Suppressor macrophage treated with lipopolysaccharide for 1 hour (primary cell): ENCODE measurements at regions not wholly inside any gene's neighbourhood (a gene's known extent, or its start where the extent isn't known, plus 50 kb on each side); places are given as distances from the start of the nearest gene placed in this dataset.

Experiments
- DNase-seq, 3 donors: peaks; one replicate each; pipeline ENCODE4 v3.0.0-alpha.2; 2020 to 2022

DNA sequence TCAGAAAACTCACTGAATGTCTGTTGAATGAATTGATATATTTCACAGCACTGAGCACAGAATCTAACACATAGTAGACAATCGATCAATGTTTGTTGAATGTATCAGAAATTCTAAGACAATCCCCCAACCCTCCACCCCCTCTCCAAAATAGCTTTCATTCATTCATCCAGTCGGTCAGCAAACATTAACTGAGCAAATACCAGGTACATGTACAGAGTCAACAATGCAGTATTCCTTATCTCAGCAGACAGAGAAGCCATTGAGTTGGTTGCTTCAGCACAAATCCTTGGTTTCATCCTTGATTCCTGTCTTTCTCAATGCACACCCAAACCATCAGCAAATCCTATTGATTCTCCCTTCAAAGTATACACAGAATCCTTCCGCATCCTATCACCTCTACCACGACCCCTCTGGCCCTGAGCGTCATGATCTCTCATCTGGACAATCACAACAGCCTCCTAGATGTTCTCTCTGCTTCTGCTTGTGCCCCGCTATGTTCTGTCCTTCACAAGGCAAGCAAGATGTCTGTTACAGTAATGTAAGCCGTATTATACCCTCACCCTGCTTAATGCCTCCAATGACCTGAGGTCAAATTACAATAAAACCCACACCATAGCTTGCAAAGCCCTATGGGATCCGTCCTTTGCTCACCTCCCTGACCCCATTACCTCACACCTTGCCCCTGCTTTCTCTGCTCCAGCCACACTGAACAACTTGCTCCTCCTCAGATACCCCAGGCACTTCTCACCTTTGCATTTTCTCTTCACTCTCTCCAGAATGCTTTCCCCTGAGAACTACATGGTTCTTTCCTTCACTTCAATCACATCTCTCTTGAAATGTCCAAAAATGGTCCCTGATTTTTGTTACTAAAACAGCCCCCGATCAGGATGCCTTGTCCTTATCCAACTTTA, 738.1 kb upstream of the TBX3 start:
- no peak for DNase-seq

DNA sequence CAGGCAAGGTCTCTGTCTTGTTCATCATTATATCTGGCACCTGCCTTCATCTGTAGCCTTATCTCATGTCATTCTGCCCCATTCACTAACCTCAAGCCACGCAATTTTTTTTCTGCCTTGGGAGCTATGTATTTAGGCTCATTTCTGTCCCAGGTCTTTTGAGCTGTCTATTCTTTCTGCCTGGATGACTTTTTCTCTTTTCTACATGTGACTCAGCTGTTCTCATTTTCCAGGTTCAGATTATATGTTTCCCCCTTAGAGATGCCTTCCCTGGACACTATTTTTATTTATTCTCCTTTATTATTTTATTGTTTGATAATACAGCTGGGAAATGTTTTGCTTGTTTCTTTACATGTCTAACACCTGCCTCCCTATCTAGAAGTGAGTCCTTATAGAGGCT, 737.4 kb upstream of the TBX3 start:
- no peak for DNase-seq

DNA sequence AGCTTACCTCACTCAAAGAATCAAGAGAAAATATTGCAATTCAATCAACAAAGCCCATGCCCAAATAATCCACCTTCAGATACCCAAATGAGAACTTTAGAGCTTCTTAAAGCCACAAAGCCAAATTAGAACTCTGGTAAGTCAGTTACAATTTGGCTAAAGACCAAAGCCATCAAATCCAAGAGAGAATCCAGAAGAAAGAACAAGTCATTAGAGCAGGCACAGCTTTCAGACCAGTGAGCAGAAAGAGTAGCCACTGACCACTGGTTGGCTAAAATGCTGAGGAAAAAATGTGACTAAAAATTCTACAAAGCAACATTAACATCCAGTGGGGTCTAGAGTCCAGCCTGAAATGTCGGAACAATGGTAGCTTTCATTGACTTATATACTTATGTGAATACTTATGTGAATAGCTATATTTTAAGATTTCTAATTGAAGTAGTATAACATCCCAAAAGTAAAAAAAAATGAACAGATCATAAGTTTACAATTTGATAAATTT, 735.2 kb upstream of the TBX3 start:
- no peak for DNase-seq

DNA sequence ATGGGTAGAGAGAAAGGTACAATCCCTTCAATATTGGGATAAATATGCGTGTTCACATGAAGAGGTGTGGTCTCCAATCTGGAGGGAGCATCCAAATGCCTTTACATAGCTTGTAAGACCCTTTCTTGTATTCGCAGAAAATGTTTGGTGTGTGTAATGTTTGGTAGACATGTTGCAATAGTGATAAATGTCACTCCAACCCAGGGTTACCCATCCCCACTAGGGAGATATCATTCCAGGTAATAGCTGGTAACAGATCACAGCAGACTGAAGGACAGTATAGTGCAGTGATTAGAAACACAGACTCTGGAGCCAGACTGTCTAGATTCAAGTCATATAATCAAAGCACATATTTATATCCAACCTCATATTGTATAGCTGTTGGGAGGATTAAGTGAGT, 733.6 kb upstream of the TBX3 start:
- DNase-seq = no peak

DNA sequence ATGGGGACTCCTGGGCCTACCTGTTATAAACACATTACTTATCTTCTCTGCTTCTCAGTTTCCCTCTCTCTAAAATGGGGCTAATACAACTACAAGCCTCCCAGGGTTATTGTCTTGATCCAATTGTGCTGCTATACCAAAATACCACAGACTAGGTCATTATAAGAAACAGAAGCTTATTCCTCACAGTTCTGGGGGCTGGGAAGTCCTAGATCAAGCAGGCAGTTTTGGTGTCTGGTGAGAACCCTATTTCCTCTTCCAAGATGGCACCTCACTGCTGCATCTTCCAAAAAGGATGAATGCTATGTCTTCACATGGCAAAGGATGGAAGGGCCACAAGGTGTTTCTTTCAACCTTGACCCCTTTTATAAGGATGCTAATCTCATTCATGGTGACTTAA, 732.9 kb upstream of the TBX3 start:
- no peak for DNase-seq

DNA sequence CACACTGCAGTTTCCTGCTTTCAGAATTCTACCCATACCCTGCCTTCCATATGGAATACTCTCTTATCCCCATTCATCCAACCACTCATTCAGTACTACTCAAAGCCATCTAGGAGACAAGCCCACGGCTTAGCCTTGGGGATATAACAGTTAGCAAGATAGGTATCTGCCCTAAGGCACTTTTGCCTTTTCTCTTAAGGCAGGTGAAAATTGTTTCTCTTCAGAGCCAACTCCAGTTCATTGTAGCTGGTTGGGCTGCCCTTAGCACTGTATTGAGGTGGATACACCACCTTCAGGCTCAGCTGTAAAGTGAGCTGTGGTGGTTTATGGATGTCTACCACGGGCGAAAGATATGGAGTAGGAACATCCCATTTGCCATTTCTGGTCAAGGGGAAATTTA, 729.7 kb upstream of the TBX3 start:
- no peak for DNase-seq

DNA sequence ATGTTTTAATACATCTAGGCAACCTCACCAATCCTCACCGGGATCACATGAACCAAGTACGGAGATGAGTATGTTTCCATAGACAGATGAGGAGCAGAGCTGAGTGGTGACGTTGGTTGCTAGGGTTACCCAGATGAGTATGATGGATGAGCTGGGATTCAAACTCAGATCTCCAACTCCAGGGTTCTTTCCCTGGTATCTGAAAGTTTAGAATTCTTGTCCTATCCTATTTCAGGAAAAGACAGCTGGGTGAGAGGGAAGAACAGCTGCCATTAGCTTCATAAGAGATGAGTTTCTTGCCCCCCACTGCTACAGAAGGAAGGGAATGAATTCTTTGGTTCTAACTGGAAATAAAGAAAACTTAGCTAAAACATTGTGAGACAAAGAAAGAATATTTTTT, 728.9 kb upstream of the TBX3 start:
- no peak for DNase-seq

DNA sequence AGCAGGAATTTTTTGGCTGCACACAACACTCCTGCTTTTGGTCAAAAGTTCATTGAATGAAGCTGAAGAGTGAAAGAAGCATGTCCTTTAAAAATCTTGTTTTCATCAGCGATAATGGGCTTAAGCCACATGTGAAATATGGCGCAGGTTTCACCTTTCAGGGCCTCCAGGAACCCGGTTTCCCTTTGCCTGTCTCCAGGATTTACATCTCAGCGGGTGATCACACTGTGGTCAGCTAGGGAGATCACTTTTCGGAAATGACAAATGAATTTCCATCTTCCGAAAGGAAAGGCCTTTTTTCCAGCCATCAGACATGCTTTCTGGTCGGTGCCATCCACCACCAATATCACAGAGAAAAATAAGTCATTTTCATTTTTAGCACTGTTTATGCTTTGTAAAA, 727.1 kb upstream of the TBX3 start:
- DNase-seq = no peak

DNA sequence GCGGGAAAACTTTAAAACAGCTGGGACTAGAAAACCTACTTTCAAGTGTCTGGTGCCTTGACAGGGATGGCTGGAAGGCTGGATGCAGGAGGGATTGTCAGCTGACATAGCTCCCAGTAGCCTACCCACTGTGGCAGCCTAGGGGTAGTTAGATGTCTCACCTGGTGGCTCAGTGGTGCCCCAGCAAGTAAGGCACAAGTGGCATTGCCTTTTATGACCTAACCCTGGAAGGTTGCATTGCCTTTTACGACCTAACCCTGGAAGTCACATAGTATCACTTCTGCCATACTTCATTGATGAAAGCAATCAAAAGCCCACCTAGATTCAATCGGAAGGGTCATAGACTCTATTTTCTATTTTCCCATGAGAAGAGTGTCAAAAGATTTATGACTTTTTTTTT, 724.7 kb upstream of the TBX3 start:
- no peak for DNase-seq

DNA sequence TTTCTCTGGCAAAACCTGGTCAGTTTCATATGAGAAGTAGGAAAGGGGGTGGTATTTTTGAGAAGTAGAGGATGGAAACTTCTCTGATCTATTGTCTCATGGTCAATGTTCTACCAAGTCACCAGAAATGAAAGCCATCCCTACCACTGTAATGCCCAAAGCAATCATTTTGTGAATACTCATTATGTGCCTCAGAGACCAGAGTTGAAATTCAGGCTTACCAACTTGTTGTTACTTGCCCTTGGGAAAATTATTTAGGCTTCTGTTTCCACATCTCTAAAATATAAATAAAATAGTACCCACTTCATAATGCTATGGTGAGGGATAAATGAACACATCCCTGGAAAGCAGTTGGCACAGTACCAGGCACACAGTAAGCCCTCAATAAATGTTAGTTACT, 723.7 kb upstream of the TBX3 start:
- no peak for DNase-seq

DNA sequence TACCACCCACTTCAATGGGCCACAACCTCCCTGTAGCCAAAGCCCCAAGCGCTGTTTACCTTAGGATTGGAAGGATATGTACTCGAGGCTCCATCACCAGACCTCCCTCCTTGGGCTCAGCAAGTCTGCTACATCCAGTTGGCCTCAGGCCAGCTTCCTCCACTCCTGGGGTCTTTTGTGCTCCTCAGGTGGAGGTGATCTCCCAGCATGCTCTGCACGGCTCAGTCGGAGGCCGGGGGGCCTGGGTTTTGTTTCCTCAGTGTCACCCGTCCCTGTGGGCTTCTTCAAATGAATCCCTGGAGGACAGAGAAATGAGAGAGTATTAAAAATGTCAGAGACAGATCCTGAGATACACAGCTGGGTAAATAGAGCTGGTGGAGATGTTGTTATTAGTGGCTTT, 723.1 kb upstream of the TBX3 start:
- no peak for DNase-seq

DNA sequence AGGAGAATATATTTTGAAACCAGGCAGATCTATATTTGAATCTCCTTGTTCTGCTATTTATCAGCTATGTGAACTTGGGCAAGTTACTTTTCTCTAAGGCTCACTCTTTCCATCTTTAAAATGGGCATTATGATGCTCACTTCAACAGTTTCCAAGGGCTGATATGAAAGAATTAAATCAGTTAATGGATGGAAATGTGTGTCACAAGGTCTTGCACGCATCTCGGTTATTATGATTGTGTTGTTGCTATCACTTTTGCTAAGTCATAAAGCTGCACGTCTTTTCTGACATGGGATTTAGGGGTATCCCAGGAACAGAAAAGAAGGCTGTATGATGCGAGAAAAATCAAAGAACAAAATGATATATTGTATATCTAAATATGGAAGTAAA, 721.5 kb upstream of the TBX3 start:
- no peak for DNase-seq

DNA sequence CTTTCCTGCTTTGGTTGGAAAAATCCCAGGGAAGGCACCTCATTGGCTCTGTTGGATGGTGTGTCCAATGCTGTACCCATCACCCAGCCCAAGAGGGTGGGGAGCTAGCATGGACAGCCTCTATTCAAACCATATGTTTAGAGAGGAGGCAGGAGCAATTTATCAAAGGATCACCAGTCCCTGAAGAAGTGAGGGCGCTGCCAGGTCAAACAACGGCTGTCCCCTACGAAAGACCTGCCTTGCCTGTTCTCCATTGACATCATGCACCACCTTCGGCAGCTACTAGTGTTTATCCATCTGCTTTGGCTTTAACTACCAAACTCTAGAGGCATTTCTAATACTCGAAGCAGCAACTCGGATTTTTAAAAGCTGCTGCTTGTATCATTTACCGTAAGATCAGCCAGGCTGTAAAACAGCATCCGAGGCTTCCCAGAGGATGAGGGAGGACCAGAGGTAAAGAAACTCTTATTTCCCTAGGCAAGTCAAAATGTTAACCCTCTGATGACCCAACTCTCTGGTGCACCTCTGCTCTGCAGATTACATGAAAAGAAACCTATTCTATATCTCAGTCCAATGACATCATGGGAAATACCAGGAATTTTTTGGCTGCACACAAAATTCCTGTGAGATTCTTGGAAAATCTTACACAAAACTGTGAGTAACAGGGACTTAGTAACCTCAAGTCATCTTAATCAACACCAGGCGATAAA, 720.9 kb upstream of the TBX3 start:
- DNase-seq = no peak

DNA sequence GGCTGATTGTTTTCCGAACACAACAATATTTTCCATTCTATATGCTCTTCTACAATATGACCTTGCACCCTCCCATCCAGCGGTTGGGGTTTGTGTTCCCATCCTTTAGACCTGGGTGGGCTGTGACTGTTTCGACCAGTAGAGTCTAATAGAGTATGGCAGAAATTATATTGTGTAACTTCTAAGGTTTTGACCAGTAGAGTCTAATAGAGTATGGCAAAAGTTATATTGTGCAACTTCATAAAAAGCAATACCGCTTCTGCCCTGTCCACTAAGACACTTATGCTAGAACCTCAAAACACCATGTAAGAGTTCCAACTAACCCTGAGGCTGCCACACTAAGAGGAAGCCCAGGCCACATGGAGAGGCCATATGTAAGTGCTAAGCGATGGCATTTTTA, 719.7 kb upstream of the TBX3 start:
- DNase-seq = no peak

DNA sequence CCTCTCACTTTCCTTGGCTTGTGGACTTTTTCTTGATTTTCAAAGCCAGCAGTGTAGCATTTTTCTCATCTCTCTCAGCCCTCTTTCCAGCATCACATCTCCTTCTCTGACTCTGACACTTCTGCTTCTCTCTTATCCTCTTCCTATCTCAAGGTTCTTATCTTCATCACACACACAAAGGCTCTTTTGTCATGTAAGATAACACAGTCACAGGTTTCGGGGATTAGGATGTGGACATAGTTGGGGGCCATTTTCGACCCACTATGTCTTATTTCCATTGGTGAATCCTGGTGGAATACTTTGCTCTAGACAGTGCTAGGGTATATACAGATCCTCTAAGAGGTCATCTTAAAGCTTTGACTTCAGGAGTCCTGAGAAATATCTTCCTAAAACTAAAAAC, 719.3 kb upstream of the TBX3 start:
- no peak for DNase-seq

DNA sequence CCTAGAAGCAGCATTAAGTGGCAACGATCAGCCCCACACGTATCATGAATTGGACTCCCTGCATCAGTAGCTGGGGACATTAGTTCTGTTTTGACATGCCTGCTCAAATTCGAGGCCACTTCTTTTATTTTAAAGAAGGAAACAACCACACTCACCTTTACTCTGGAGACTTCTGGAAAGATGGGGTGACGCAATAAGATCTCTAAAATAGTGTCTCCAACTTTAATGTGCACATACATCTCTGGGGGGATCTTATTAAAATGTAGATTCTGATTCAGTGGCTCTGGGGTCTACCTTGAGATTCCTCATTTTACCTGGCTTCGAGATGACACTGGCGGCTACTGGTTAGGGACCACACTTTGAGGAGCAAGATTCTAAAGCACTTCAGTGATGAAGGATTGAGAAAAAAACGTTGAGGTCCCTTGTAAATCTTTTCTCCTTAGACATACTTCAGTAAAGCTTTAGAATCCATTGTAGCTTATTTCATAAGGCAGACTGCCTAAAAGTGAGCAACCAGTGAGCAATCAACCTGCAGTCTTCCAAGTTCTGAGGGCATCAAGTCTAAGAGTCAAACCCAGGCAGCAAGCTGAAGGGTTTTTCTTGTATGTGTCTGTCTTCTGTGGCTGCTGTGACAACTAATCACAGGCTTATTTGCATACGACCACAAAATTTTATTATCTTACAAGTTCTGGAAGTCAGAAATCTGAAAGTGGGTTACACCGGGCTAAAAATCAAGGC, 718.6 kb upstream of the TBX3 start:
- no peak for DNase-seq

DNA sequence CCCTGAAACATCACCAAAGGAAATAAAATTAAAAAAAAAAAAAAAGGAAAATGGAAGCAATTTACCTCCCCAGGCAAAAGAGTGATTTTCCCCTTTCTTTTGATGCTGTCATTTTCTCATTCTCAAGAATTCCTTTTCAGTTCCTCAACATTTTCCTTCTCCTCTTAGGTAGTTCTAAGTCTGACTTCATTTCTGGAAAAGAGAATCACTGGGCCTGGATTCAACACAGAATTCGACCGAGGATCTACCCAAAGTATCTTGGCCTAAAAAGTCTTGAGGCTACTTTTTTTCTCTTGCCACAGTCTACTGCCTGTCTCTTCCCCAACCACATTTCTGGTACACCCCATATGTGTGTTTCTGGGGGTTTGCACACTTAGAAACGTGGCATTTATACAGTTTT, 717.8 kb upstream of the TBX3 start:
- DNase-seq = no peak

DNA sequence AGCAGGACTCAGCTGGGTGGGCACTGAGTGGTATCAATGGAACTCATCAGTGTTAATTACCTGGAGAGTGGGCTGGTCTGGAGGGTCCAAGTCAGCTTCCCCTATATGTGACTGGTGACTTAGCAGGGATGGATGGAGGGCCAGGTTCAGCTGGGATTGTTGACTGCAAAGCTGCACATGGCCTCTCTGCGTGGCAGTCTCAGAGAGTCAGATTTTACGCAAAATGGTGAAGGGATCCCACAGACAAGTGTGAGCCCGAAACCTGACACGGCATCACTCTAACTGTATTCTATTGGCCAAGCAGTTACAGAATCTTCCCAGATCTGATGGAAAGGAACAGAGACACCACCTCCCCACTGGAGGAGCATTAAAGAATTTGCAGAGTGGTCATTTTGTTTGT, 716.0 kb upstream of the TBX3 start:
- no peak for DNase-seq

DNA sequence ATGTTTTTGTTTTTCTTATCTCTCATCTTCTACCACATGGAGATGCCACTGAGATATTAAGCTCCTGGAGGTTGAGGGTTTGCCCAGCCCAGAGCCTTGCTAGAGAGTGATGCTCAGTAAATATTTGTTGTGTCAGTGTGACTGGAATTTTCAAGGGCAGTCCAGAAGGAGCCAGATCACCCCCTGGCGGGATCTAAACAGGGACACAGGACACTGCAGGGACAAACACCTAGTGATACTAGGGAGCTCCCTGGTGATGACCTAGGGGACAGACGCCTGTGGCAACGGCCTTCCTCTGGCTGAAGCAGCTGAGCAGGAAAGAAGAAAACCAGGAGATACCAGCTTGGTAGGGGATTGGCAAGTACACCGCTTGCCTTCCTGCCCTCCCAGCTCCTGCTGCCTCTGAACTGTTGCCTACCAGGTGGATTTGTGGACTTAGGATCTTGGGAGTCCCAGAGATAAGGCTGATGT, 714.4 kb upstream of the TBX3 start:
- DNase-seq = no peak

DNA sequence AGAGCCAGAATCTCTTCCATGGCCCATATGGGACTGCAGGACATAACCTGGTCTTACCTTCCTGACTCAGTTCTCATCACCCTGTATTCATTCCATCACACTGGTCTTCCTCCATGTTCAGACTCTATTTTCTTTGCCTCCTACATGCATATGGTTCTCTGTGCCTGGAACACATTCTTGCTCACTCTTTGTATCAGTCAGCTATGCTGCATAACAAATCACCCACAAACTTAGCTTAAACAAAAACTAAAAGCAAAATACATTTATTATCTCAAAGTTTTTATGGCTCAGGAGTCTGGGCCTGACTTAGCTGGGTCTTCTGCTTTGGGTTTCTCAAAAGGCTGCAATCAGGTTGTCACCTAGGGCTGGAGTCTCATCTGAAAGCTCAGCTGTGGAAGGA, 712.6 kb upstream of the TBX3 start:
- no peak for DNase-seq

DNA sequence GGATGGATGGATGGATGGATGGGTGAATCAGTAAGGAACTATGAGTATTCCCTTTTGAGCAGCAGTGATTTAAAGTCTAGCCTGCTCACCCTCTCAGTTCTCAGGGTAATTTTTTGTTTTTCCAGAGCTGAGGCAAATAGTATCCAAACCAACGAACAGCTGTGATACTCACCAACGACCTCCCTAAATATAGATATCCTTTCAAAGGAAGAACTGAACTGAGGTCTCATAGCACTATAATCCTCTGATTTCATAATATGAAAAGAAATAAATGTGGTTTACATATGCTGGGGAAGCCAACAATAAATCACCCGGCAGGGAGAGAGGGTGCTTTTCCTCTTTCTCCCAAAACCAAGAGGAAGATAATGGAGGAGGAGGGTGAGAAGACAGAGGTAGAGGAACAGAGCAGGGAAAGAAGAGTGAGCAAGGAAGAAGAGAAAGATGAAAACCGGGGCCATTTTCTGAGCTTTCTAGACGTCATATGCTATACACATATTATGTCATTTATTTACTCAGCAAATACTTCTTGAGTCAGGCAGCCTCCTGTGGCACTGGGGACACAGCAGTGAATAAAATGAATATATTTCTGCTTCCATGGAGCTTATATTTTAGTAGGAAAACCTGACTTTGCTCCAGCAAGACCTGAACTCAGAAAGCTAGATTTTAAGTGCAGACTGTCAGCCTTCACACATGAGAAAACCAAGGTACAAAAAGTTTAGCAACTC, 710.7 kb upstream of the TBX3 start:
- DNase-seq = no peak

DNA sequence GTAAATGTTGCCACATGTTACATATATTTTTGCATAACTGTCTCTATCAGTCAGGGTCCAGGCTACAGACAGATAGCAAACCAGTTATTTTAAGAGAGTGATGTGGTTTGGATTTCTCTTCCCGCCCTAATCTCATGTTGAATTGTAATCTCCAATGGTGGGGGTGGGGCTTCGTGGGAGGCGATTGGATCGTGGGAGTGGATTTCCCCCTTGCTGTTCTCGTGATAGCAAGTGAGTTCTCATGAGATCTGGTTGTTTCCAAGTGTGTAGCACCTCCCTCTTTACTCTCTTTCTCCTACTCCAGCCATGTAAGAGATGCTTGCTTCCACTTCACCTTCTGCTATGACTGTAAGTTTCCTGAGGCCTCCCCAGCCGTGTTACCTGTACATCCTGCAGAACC, 704.2 kb upstream of the TBX3 start:
- peak in 2 of 3 donors; percentile 3 to 19 for DNase-seq

DNA sequence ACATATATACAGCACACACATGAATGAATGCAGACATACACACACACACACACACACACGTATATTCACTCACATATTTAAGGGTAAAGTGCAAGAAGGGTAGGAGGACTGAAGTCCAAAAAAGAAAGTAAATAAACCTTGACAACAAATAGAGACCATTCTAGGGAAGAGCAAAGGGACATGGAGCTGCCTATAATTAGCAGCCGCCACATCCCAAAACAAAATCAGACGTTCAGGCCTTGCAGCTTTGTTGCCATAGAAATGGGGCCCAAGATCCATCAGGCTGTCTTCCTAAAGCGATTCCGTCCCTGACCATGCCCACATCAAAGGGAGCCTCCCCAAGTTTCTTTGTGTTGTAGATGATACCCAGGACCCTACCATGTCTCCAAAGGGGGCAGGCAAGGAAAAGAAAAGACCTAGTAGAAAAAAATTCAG, 703.5 kb upstream of the TBX3 start:
- no peak for DNase-seq
